GM10266 (cell line): ENCODE measurements at regions not wholly inside any gene's neighbourhood (a gene's known extent, or its start where the extent isn't known, plus 50 kb on each side); places are given as distances from the start of the nearest gene placed in this dataset.

ENCODE experiments used
- DNase-seq: peaks from one replicate; pipeline ENCODE4 v3.0.0; 2012; ENCODE audit errors: extremely low spot score
- CTCF ChIP-seq: IDR thresholded peaks from 2 replicates; pipeline ENCODE4 v1.5.1; 2012; ENCODE audit warnings: mild to moderate bottlenecking, low read depth; ENCODE audit not compliant: control insufficient read depth, insufficient read depth; ENCODE audit errors: missing control alignments

- DNase-seq: no peak
- no peak for TF ChIP-seq CTCF
Measured at GRCh38 chr4:176843710-176844109, 51.0 kb upstream of the VEGFC start.

- no peak for TF ChIP-seq CTCF
- DNase-seq: no peak
Measured at GRCh38 chr4:176844448-176844847, 51.7 kb upstream of the VEGFC start.

- DNase-seq: no peak
- TF ChIP-seq CTCF: no peak
Measured at GRCh38 chr4:176845636-176846035, 52.9 kb upstream of the VEGFC start.

GRCh38 chr4:176849076-176849475 is 56.4 kb upstream of the VEGFC start:
- DNase-seq: no peak
- no peak for TF ChIP-seq CTCF

GRCh38 chr4:176850436-176850835 is 57.7 kb upstream of the VEGFC start:
- no peak for TF ChIP-seq CTCF
- no peak for DNase-seq

GRCh38 chr4:176856421-176856820 is 63.7 kb upstream of the VEGFC start:
- no peak for DNase-seq
- TF ChIP-seq CTCF: no peak

GRCh38 chr4:176858839-176859238 is 66.1 kb upstream of the VEGFC start:
- TF ChIP-seq CTCF: no peak
- no peak for DNase-seq
